22Rv1 (cell line): ENCODE measurements at regions not wholly inside any gene's neighbourhood (a gene's known extent, or its start where the extent isn't known, plus 50 kb on each side); places are given as distances from the start of the nearest gene placed in this dataset.

Source experiments
- H3K27ac ChIP-seq: fragments of 450-650 bp; 2 replicates; pipeline ENCODE4 v1.5.1; 2017
- ZFX ChIP-seq: fragments of 450-650 bp; IDR thresholded peaks from 2 replicates; pipeline ENCODE4 v1.6.1; 2017; ENCODE audit warnings: antibody characterized with exemption, borderline replicate concordance
- TF ChIP-seq, protein P1 (sequence below): fragments of 450-650 bp; IDR thresholded peaks from 2 replicates; pipeline ENCODE4 v1.5.1; 2017; ENCODE audit warnings: mild to moderate bottlenecking

DNA sequence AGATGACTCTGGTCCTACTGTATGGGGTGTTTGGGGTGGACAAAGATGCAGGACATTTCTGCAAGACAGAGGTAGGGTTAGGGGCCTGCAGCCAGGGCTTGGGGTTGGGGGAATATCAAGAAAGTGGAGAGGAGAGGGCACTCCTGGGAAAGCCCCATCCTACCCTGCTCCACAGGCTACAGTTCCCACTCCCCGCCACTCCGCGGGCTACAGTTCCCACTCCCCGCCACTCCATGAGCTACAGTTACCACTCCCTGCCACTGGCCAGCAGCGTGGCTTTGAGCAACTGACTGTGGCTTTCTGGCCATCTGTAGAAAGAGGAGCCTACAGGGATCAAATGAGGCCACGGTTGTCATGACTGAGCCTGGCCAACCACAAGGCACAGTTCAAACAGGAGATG is 93.8 kb upstream of the GRIK3 start:
- H3K27ac ChIP-seq = no peak overlapping the region
- TF ChIP-seq, protein P1, sequence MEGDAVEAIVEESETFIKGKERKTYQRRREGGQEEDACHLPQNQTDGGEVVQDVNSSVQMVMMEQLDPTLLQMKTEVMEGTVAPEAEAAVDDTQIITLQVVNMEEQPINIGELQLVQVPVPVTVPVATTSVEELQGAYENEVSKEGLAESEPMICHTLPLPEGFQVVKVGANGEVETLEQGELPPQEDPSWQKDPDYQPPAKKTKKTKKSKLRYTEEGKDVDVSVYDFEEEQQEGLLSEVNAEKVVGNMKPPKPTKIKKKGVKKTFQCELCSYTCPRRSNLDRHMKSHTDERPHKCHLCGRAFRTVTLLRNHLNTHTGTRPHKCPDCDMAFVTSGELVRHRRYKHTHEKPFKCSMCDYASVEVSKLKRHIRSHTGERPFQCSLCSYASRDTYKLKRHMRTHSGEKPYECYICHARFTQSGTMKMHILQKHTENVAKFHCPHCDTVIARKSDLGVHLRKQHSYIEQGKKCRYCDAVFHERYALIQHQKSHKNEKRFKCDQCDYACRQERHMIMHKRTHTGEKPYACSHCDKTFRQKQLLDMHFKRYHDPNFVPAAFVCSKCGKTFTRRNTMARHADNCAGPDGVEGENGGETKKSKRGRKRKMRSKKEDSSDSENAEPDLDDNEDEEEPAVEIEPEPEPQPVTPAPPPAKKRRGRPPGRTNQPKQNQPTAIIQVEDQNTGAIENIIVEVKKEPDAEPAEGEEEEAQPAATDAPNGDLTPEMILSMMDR = no peak
- no peak for TF ChIP-seq ZFX

GRCh38 chr1:37130221-37130948 is 96.1 kb upstream of the GRIK3 start:
- TF ChIP-seq, protein P1 = no peak
- TF ChIP-seq ZFX = no peak
- H3K27ac ChIP-seq = no peak overlapping the region

DNA sequence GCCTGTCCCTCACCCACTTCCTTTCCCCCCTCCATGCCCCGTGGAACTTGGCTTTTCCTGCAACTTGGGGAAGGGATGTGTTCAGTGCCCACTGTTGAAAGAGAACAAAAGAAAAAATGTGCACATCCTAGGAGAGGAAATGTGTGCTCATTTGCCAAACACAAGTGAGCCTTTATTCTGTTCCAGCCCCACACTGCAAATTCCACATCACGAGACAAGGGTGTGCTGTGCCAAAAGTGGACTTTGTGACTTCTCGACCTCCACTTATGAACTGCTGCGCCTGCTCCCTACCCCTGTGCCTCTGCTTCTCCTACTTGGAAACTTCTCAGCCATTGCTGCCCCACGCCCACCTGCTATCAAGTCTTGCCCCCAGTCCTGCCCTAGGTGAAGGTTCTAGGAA is 97.0 kb upstream of the GRIK3 start:
- TF ChIP-seq, protein P1 = no peak
- no peak for TF ChIP-seq ZFX
- no peak overlapping the region for H3K27ac ChIP-seq

GRCh38 chr1:37133276-37134145 is 99.2 kb upstream of the GRIK3 start:
- TF ChIP-seq ZFX = no peak
- TF ChIP-seq, protein P1 = no peak
- no peak overlapping the region for H3K27ac ChIP-seq

GRCh38 chr1:37134599-37134998 is 100.3 kb upstream of the GRIK3 start:
- no peak for TF ChIP-seq ZFX
- TF ChIP-seq, protein P1 = no peak
- H3K27ac ChIP-seq = no peak overlapping the region

GRCh38 chr1:37135032-37135431 is 100.7 kb upstream of the GRIK3 start:
- no peak overlapping the region for H3K27ac ChIP-seq
- TF ChIP-seq, protein P1 = no peak

DNA sequence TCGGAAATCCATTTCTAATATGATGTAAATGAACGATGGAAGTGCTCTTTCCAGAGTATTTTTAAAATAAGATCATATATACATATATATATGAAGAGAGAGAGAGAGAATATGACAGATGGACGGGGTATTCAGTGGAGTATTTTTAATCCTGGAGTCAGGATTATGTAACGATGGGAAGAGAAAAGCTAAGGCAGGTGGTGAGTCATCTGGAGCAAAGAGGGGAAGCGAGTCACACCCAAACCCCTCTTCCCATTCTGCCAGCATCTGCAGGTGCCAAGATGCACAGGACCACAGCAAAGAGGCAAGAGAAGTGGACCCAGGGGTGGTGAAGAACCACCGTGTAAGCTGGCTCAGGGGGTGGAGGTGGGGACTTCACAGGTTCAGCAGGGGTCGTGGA is 102.7 kb upstream of the GRIK3 start:
- TF ChIP-seq, protein P1 = no peak
- no peak for TF ChIP-seq ZFX
- no peak overlapping the region for H3K27ac ChIP-seq
